Endothelial cell of umbilical vein (primary cell): ENCODE measurements at regions not wholly inside any gene's neighbourhood (a gene's known extent, or its start where the extent isn't known, plus 50 kb on each side); places are given as distances from the start of the nearest gene placed in this dataset.

ENCODE experiments used
- BruUV-seq: library from RNA; stranded (reverse); fragments of 400-500 nt; replicated peaks from 2 replicates; lab custom pipeline; 2021; lab: Mats Ljungman, UMichigan
- CTCF ChIA-PET: fragments of 300-600, 350-600 bp; sonication (Branson Sonifier 250); formaldehyde crosslinking; loops from one replicate; lab custom pipeline; 2021; ENCODE audit warnings: antibody characterized with exemption, inconsistent platforms; lab: Charles Lee
- POLR2A ChIA-PET: fragments of 300-600, 350-600 bp; sonication (Branson Sonifier 250); formaldehyde crosslinking; loops from one replicate; lab custom pipeline; 2021; ENCODE audit warnings: antibody characterized with exemption, inconsistent platforms; lab: Charles Lee
- DNase-seq: peaks from one replicate; pipeline ENCODE4 v3.0.0-alpha.2; 2011; ENCODE audit warnings: low read depth, low spot score
- FAIRE-seq: peaks from 2 replicates; lab custom pipeline; 2011; peaks lifted over from hg19 to GRCh38; lab: Jason Lieb, UNC
- H2AFZ ChIP-seq: 2 replicates; pipeline ENCODE4 v1.6.0; 2012; ENCODE audit warnings: low read depth, low read length, control low read depth, inconsistent platforms
- H3K27ac ChIP-seq: 2 replicates; pipeline ENCODE4 v1.5.1; 2011; ENCODE audit warnings: low read depth, mild to moderate bottlenecking, control low read depth, low read length, moderate library complexity; ENCODE audit not compliant: insufficient read depth
- H3K27me3 ChIP-seq, 2 experiments: 2 replicates each; pipeline versions ENCODE4 v1.6.0 to v1.6.1; 2011; ENCODE audit warnings: low read length in 2 of 2, mixed read lengths in 1 of 2; ENCODE audit not compliant: control insufficient read depth in 2 of 2, insufficient read depth in 2 of 2
- H3K36me3 ChIP-seq, 2 experiments: 2 replicates in 1 of 2; 3 replicates in 1 of 2; pipeline ENCODE4 v1.5.1; 2011; ENCODE audit warnings: low read length in 2 of 2, mild to moderate bottlenecking in 1 of 2, moderate library complexity in 1 of 2; ENCODE audit not compliant: control insufficient read depth in 2 of 2, insufficient read depth in 2 of 2; ENCODE audit errors: extremely low read depth in 1 of 2
- H3K4me1 ChIP-seq: 3 replicates; pipeline ENCODE4 v1.5.1; 2011; ENCODE audit warnings: mild to moderate bottlenecking, low read length; ENCODE audit not compliant: control insufficient read depth, insufficient read depth; ENCODE audit errors: extremely low read depth
- H3K4me2 ChIP-seq: 2 replicates; pipeline ENCODE4 v1.6.1; 2011; ENCODE audit warnings: low read length, control low read depth, mixed read lengths; ENCODE audit not compliant: insufficient read depth
- H3K4me3 ChIP-seq, 3 experiments: fragments of 200-600 bp in 1 of 3; sonication (generic), shearing (Covaris generic) in 1 of 3; replicated peaks in 1 of 3; 2 replicates each; pipeline ENCODE4 v1.5.1; 2011 to 2016; ENCODE audit warnings: control low read depth in 3 of 3, low read length in 3 of 3, mild to moderate bottlenecking in 2 of 3, inconsistent platforms in 1 of 3, low read depth in 1 of 3, moderate library complexity in 1 of 3; ENCODE audit not compliant: insufficient read depth in 1 of 3
- H3K79me2 ChIP-seq: 2 replicates; pipeline ENCODE4 v1.6.0; 2012; ENCODE audit warnings: low read length, inconsistent platforms; ENCODE audit not compliant: control insufficient read depth, insufficient read depth
- H3K9ac ChIP-seq: replicated peaks from 2 replicates; pipeline ENCODE3; 2011; ENCODE audit warnings: low read length, control low read depth; ENCODE audit not compliant: insufficient read depth; ENCODE audit errors: extremely low read depth
- H3K9me1 ChIP-seq: replicated peaks from 3 replicates; pipeline ENCODE4 v1.6.0; 2011; ENCODE audit warnings: mild to moderate bottlenecking, low read length; ENCODE audit not compliant: control insufficient read depth, insufficient read depth; ENCODE audit errors: extremely low read depth
- H3K9me3 ChIP-seq: replicated peaks from 2 replicates; pipeline ENCODE4 v1.5.1; 2012; ENCODE audit warnings: low read length, inconsistent platforms; ENCODE audit not compliant: control insufficient read depth, insufficient read depth
- H4K20me1 ChIP-seq: replicated peaks from 2 replicates; pipeline ENCODE3; 2011; ENCODE audit warnings: mild to moderate bottlenecking, low read length; ENCODE audit not compliant: control insufficient read depth, insufficient read depth; ENCODE audit errors: extremely low read depth
- CTCF ChIP-seq, 2 donors: IDR thresholded peaks; 1 replicate in 1 of 2; 2 replicates in 1 of 2; pipeline ENCODE4 v1.5.1; 2011; ENCODE audit warnings: low read length in 2 of 2, mild to moderate bottlenecking in 2 of 2, moderate library complexity in 2 of 2, control low read depth in 1 of 2, inconsistent platforms in 1 of 2, low read depth in 1 of 2; ENCODE audit not compliant: insufficient read depth in 1 of 2; ENCODE audit errors: extremely low read depth in 1 of 2
- EZH2 ChIP-seq: IDR thresholded peaks from 2 replicates; pipeline ENCODE4 v1.6.1; 2012; ENCODE audit warnings: borderline replicate concordance, low read depth, mild to moderate bottlenecking, moderate library complexity, low read length, inconsistent platforms; ENCODE audit not compliant: severe bottlenecking
- FOS ChIP-seq: IDR thresholded peaks from 2 replicates; pipeline ENCODE4 v1.6.1; 2011; ENCODE audit warnings: mild to moderate bottlenecking, low read length, moderate library complexity, borderline replicate concordance; ENCODE audit not compliant: insufficient read depth
- GATA2 ChIP-seq: IDR thresholded peaks from 2 replicates; pipeline ENCODE4 v1.7.0; 2011; ENCODE audit warnings: low read depth, mild to moderate bottlenecking, moderate library complexity, mixed read lengths, low read length; ENCODE audit not compliant: insufficient read length, insufficient read depth
- JUN ChIP-seq: IDR thresholded peaks from 2 replicates; pipeline ENCODE4 v1.6.1; 2011; ENCODE audit warnings: borderline replicate concordance, low read depth; ENCODE audit not compliant: insufficient read length, insufficient read depth
- MAX ChIP-seq: IDR thresholded peaks from 2 replicates; pipeline ENCODE4 v1.6.1; 2011; ENCODE audit not compliant: insufficient read depth, insufficient read length
- MYC ChIP-seq: IDR thresholded peaks from one replicate; pipeline ENCODE4 v1.6.1; 2011; ENCODE audit warnings: mild to moderate bottlenecking, low read depth, low read length
- POLR2A ChIP-seq: IDR thresholded peaks from 2 replicates; pipeline ENCODE4 v1.6.1; 2012; ENCODE audit warnings: low read depth, mild to moderate bottlenecking, control low read depth, low read length
- POLR2AphosphoS5 ChIP-seq: IDR thresholded peaks from 2 replicates; pipeline ENCODE4 v1.6.1; 2012; ENCODE audit warnings: low read depth, mild to moderate bottlenecking, control low read depth, low read length, moderate library complexity; ENCODE audit not compliant: insufficient read depth
- dilution Hi-C: fragments of 300-500 bp; cut with MboI; formaldehyde crosslinking; loops from one replicate; pipeline ENCODE4 v1.15.0; 2019; ENCODE audit warnings: low sequenced_read_pairs; ENCODE audit not compliant: extremely low pct_ligation_motif_present
- intact Hi-C: fragments of 100-400 bp; cut with micrococcal nuclease; formaldehyde crosslinking; loops from one replicate; pipeline ENCODE4 v1.10.0; 2022

- no peaks in the 10 kb centered on the region for H3K4me1 ChIP-seq
- H2AFZ ChIP-seq, result no peak overlapping the region
- FAIRE-seq, result no peak
- no peaks in the 10 kb centered on the region for H4K20me1 ChIP-seq
- no peak overlapping the region for H3K4me2 ChIP-seq
- no TSS peak for BruUV-seq
- DNase-seq, result no peak
- no peaks in the 10 kb centered on the region for H3K9me3 ChIP-seq
- H3K9me1 ChIP-seq, result no peaks in the 10 kb centered on the region
- intact Hi-C loops (no loop called here), dilution Hi-C loops (no loop called here)
- H3K27ac ChIP-seq, result no peak overlapping the region
- H3K9ac ChIP-seq, result no peak overlapping the region
- POLR2A ChIA-PET, result no interaction called here
- CTCF ChIA-PET, result no interaction called here
- H3K36me3 ChIP-seq, result no peaks in the 10 kb centered on the region
- TF ChIP-seq FOS (no peak), EZH2 (no peak), CTCF (IDR thresholded peaks at IDR 0.05; ENCODE audit: extremely low read depth in 1 of 2, insufficient read depth in 1 of 2, low read depth in 1 of 2, low read length in 2 of 2) (no peak), GATA2 (no peak), MYC (no peak), POLR2A (no peak), JUN (no peak), POLR2AphosphoS5 (no peak), MAX (no peak)
- no peak overlapping the region for H3K4me3 ChIP-seq
- H3K27me3 ChIP-seq, result no peaks in the 10 kb centered on the region
- H3K79me2 ChIP-seq, result no peaks in the 10 kb centered on the region
Observed at GRCh38 chr2:188833331-188833730, 140.8 kb upstream of the COL3A1 start.
